ENCODE measurements at regions not wholly inside any gene's neighbourhood (a gene's known extent, or its start where the extent isn't known, plus 50 kb on each side); places are given as distances from the start of the nearest gene placed in this dataset.

GRCh38 chr16:79845734-79846135 lies 245.2 kb upstream of the MAF start:
- no peak overlapping the region for H3K27ac ChIP-seq
- DNase-seq (no peak), ATAC-seq (no peak)
- no peaks in the 10 kb centered on the region for H3K9me3 ChIP-seq
- H3K36me3 ChIP-seq, result no peaks in the 10 kb centered on the region
- H3K27me3 ChIP-seq, result no peaks in the 10 kb centered on the region
- intact Hi-C loops (cut with DNase I), result no loop called here
- TF ChIP-seq, protein P1, sequence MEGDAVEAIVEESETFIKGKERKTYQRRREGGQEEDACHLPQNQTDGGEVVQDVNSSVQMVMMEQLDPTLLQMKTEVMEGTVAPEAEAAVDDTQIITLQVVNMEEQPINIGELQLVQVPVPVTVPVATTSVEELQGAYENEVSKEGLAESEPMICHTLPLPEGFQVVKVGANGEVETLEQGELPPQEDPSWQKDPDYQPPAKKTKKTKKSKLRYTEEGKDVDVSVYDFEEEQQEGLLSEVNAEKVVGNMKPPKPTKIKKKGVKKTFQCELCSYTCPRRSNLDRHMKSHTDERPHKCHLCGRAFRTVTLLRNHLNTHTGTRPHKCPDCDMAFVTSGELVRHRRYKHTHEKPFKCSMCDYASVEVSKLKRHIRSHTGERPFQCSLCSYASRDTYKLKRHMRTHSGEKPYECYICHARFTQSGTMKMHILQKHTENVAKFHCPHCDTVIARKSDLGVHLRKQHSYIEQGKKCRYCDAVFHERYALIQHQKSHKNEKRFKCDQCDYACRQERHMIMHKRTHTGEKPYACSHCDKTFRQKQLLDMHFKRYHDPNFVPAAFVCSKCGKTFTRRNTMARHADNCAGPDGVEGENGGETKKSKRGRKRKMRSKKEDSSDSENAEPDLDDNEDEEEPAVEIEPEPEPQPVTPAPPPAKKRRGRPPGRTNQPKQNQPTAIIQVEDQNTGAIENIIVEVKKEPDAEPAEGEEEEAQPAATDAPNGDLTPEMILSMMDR (IDR thresholded peaks at IDR 0.05), result no peak
- H3K4me1 ChIP-seq, result peaks cover 4% of the 10 kb centered on the region
- H3K4me3 ChIP-seq, result no peak overlapping the region

- no peaks in the 10 kb centered on the region for H3K9me3 ChIP-seq
- intact Hi-C loops (cut with DNase I), result no loop called here
- TF ChIP-seq, protein P1 (IDR thresholded peaks at IDR 0.05), result no peak
- no peak for ATAC-seq
- no peak overlapping the region for H3K27ac ChIP-seq
- no peaks in the 10 kb centered on the region for H3K36me3 ChIP-seq
- no peak overlapping the region for H3K4me3 ChIP-seq
- no peaks in the 10 kb centered on the region for H3K27me3 ChIP-seq
- no peak for DNase-seq
- H3K4me1 ChIP-seq, result peaks cover 6% of the 10 kb centered on the region
Observed at GRCh38 chr16:79845033-79845733, 244.6 kb upstream of the MAF start.

DNA sequence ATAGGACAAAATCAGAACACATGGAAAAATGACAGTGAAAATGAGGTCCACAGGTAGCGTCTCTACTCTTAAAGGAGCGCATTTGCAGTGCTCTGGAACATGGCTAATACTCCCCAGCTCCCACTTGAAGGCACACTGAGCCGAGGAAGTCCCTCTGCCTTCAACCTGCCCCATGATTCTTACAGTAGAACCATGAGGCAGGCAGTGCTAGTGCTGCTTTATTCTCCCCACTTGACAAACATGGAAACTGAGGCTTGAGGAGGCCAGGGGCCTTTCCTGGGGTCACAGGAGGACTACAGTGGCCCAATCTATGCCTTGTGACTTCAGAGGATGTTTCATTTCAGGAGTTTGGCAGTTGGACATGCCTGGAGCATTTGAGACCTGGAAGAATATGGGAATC lies 244.1 kb upstream of the MAF start:
- no peak overlapping the region for H3K27ac ChIP-seq
- H3K27me3 ChIP-seq, result no peaks in the 10 kb centered on the region
- DNase-seq, result no peak
- intact Hi-C loops (cut with DNase I), result no loop called here
- ATAC-seq, result no peak
- no peaks in the 10 kb centered on the region for H3K9me3 ChIP-seq
- peaks cover 6% of the 10 kb centered on the region for H3K4me1 ChIP-seq
- H3K36me3 ChIP-seq, result no peaks in the 10 kb centered on the region
- no peak overlapping the region for H3K4me3 ChIP-seq
- TF ChIP-seq, protein P1 (IDR thresholded peaks at IDR 0.05), result no peak

- no peak overlapping the region for H3K4me3 ChIP-seq
- H3K9me3 ChIP-seq, result no peaks in the 10 kb centered on the region
- peaks cover 6% of the 10 kb centered on the region for H3K4me1 ChIP-seq
- intact Hi-C loops (cut with DNase I), result no loop called here
- DNase-seq (no peak), ATAC-seq (no peak)
- no peaks in the 10 kb centered on the region for H3K27me3 ChIP-seq
- TF ChIP-seq, protein P1 (IDR thresholded peaks at IDR 0.05), result no peak
- no peaks in the 10 kb centered on the region for H3K36me3 ChIP-seq
- no peak overlapping the region for H3K27ac ChIP-seq
Observed at GRCh38 chr16:79843631-79844043, 243.1 kb upstream of the MAF start.

DNA sequence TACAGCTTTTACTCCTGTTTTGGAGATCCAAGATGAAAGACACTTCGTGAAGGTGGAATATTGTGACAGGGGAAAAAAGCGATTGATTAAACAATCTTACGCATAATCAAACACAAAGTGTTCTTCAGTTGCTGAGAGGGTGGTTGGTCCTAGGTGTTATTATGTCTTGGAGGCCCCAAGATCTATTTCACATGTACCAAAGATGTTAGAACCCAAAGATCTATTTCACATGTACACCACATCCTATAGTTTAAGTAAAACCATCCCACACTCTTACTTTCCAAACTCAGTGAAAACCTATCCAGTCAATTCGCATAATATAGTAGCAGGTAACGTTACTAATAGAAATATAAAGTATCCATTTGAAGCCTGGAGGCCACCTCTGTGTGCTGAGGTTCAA lies 242.6 kb upstream of the MAF start:
- ATAC-seq (no peak), DNase-seq (no peak)
- Histone ChIP-seq H3K4me1 (peaks cover 6% of the 10 kb centered on the region), H3K9me3 (no peaks in the 10 kb centered on the region), H3K27ac (no peak overlapping the region), H3K4me3 (no peak overlapping the region), H3K27me3 (no peaks in the 10 kb centered on the region), H3K36me3 (no peaks in the 10 kb centered on the region)
- TF ChIP-seq, protein P1 (IDR thresholded peaks at IDR 0.05), result no peak
- intact Hi-C loops (cut with DNase I), result no loop called here

GRCh38 chr16:79842197-79842596 lies 241.7 kb upstream of the MAF start:
- H3K36me3 ChIP-seq, result no peaks in the 10 kb centered on the region
- DNase-seq, result no peak
- TF ChIP-seq, protein P1 (IDR thresholded peaks at IDR 0.05), result no peak
- H3K9me3 ChIP-seq, result no peaks in the 10 kb centered on the region
- ATAC-seq, result no peak
- no peak overlapping the region for H3K27ac ChIP-seq
- intact Hi-C loops (cut with DNase I), result no loop called here
- no peak overlapping the region for H3K4me3 ChIP-seq
- no peaks in the 10 kb centered on the region for H3K27me3 ChIP-seq
- H3K4me1 ChIP-seq, result peaks cover 6% of the 10 kb centered on the region

All from upper lobe of right lung (tissue), 1 donor.